Neural progenitor cell (in vitro differentiated cells): ENCODE measurements at regions not wholly inside any gene's neighbourhood (a gene's known extent, or its start where the extent isn't known, plus 50 kb on each side); places are given as distances from the start of the nearest gene placed in this dataset.

Experiments used
- DNase-seq: peaks from one replicate; pipeline ENCODE4 v3.0.0-alpha.2; 2016; ENCODE audit warnings: low spot score
- H2AFZ ChIP-seq: fragments of 200-600 bp; sonication (generic); replicated peaks from 2 replicates; pipeline ENCODE4 v1.6.1; 2016; ENCODE audit warnings: antibody characterized with exemption
- H3F3A ChIP-seq: fragments of 200-600 bp; sonication (generic); 2 replicates; pipeline ENCODE4 v1.6.1; 2016; ENCODE audit warnings: antibody characterized with exemption, low read depth
- H3K27ac ChIP-seq: fragments of 200-600 bp; sonication (generic); 2 replicates; pipeline ENCODE4 v1.5.1; 2016; ENCODE audit warnings: mild to moderate bottlenecking
- H3K27me3 ChIP-seq: fragments of 200-600 bp; sonication (generic); 2 replicates; pipeline ENCODE4 v1.6.1; 2016; ENCODE audit warnings: mild to moderate bottlenecking, moderate library complexity
- H3K36me3 ChIP-seq: fragments of 200-600 bp; sonication (generic); 2 replicates; pipeline ENCODE4 v1.5.1; 2016
- H3K4me1 ChIP-seq: fragments of 200-600 bp; sonication (generic); 2 replicates; pipeline ENCODE4 v1.6.1; 2016; ENCODE audit warnings: mixed run types
- H3K4me2 ChIP-seq: fragments of 200-600 bp; sonication (generic); 2 replicates; pipeline ENCODE4 v1.6.1; 2016
- H3K4me3 ChIP-seq: fragments of 200-600 bp; sonication (generic); 2 replicates; pipeline ENCODE4 v1.5.1; 2016
- H3K79me2 ChIP-seq: fragments of 200-600 bp; sonication (generic); 2 replicates; pipeline ENCODE4 v1.6.1; 2016; ENCODE audit warnings: low read depth
- H3K9ac ChIP-seq: fragments of 200-600 bp; sonication (generic); 2 replicates; pipeline ENCODE4 v1.6.1; 2016
- H3K9me3 ChIP-seq: fragments of 200-600 bp; sonication (generic); 2 replicates; pipeline ENCODE4 v1.5.1; 2016; ENCODE audit warnings: low read depth
- H4K20me1 ChIP-seq: fragments of 200-600 bp; sonication (generic); 2 replicates; pipeline ENCODE4 v1.6.1; 2016; ENCODE audit warnings: low read depth
- H3K27ac Mint-ChIP-seq: 3 replicates; pipeline ENCODE4 v1.8.0; 2021; ENCODE audit warnings: mixed read lengths
- H3K27me3 Mint-ChIP-seq: 2 replicates; pipeline ENCODE4 v1.8.0; 2022; ENCODE audit warnings: low read depth, mild to moderate bottlenecking, inconsistent platforms, moderate library complexity, mixed read lengths; ENCODE audit not compliant: insufficient read depth
- H3K36me3 Mint-ChIP-seq: 3 replicates; pipeline ENCODE4 v1.8.0; 2021; ENCODE audit warnings: mixed read lengths
- H3K4me1 Mint-ChIP-seq: 3 replicates; pipeline ENCODE4 v1.8.0; 2021; ENCODE audit warnings: mixed read lengths
- H3K4me3 Mint-ChIP-seq: 3 replicates; pipeline ENCODE4 v1.8.0; 2021; ENCODE audit warnings: mild to moderate bottlenecking, moderate library complexity, mixed read lengths
- H3K9me3 Mint-ChIP-seq: 3 replicates; pipeline ENCODE4 v1.8.0; 2020; ENCODE audit warnings: mixed read lengths
- CTCF ChIP-seq: fragments of 200-600 bp; sonication (generic); IDR thresholded peaks from 2 replicates; pipeline ENCODE4 v1.5.1; 2017; ENCODE audit warnings: antibody characterized with exemption, mild to moderate bottlenecking
- EZH2 ChIP-seq: fragments of 200-600 bp; sonication (generic); IDR thresholded peaks from 2 replicates; pipeline ENCODE4 v1.6.1; 2017; ENCODE audit warnings: antibody characterized with exemption, mild to moderate bottlenecking, moderate library complexity
- EZH2phosphoT487 ChIP-seq: fragments of 200-600 bp; sonication (generic); IDR thresholded peaks from 2 replicates; pipeline ENCODE4 v1.6.1; 2017; ENCODE audit warnings: antibody characterized with exemption

GRCh38 chr12:66859751-66860440 lies 181.0 kb upstream of the GRIP1 start:
- Histone ChIP-seq H3K4me2 (no peak overlapping the region), H3K27me3 (no peaks in the 10 kb centered on the region), H3K9ac (no peak overlapping the region), H3K79me2 (no peaks in the 10 kb centered on the region), H3K9me3 (no peaks in the 10 kb centered on the region), H3K4me1 (no peaks in the 10 kb centered on the region), H3K27ac (no peak overlapping the region), H3F3A (no peaks in the 10 kb centered on the region), H3K36me3 (no peaks in the 10 kb centered on the region), H3K4me3 (no peak overlapping the region), H2AFZ (no peak overlapping the region), H4K20me1 (peaks cover 9% of the 10 kb centered on the region)
- peaks cover 4% of the 10 kb centered on the region for H3K4me1 Mint-ChIP-seq
- TF ChIP-seq EZH2phosphoT487 (no peak), EZH2 (no peak), CTCF (no peak)
- H3K36me3 Mint-ChIP-seq = no peaks in the 10 kb centered on the region
- DNase-seq = no peak
- H3K4me3 Mint-ChIP-seq = no peak overlapping the region
- no peaks in the 10 kb centered on the region for H3K9me3 Mint-ChIP-seq
- H3K27me3 Mint-ChIP-seq = no peaks in the 10 kb centered on the region
- no peak overlapping the region for H3K27ac Mint-ChIP-seq

DNA sequence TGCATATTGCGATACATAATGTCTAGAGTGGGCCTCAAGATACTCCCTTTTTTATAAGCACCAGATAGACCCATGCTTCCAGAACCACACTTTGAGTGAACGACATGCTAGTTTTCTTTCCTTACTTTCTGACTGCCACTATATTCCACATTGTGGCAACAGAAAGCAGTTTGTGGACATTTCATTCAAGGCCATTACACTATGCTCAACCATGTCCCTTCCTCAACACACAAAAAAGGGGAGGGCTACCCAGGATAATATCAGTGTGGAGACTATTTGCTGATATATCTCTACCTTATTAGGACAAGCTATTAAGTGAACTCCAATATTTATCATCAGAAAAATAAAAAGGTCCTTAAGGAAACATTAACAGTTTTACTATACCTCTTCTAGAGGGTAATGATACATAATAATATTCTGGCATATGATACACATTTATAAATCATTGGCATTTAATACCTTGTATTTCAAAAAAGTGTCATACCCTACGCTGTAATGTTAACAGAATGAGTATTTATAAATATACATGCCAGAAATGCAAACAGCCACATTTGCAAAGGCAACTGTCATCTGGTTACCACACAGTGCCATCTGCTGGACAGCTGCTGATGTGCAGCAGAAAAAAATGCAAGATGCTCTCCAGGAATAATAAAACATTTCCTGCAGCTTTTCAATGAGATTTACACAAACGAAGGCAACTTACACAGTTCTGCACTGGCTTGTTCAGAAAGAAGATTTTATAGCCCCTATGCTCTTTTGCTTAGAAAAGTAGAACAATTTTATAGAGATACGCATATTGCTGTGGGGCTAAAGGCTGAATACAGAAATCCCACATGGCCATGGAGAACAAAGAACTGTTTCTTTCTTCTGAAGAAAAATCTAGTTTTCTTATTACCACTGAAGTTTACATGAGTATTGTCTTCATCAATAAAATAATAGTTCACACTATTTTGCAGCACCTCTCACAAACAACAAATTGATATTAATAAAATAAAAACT lies 182.2 kb upstream of the GRIP1 start:
- H3K27ac ChIP-seq = no peak overlapping the region
- Mint-ChIP-seq H3K4me3 (no peak overlapping the region), H3K9me3 (no peaks in the 10 kb centered on the region), H3K27me3 (no peaks in the 10 kb centered on the region), H3K36me3 (no peaks in the 10 kb centered on the region), H3K4me1 (peaks cover 4% of the 10 kb centered on the region), H3K27ac (no peak overlapping the region)
- DNase-seq = peak; percentile 60
- H3F3A ChIP-seq = no peaks in the 10 kb centered on the region
- no peaks in the 10 kb centered on the region for H3K4me1 ChIP-seq
- H3K9me3 ChIP-seq = no peaks in the 10 kb centered on the region
- no peak overlapping the region for H3K4me2 ChIP-seq
- H3K4me3 ChIP-seq = no peak overlapping the region
- no peak overlapping the region for H3K9ac ChIP-seq
- no peak for TF ChIP-seq EZH2
- TF ChIP-seq CTCF = peak; percentile 99
- H3K36me3 ChIP-seq = no peaks in the 10 kb centered on the region
- no peak overlapping the region for H2AFZ ChIP-seq
- peaks cover 9% of the 10 kb centered on the region for H4K20me1 ChIP-seq
- no peaks in the 10 kb centered on the region for H3K79me2 ChIP-seq
- H3K27me3 ChIP-seq = no peaks in the 10 kb centered on the region

GRCh38 chr12:66862356-66862985 lies 183.6 kb upstream of the GRIP1 start:
- Histone ChIP-seq H3K36me3 (no peaks in the 10 kb centered on the region), H4K20me1 (peaks cover 9% of the 10 kb centered on the region), H3K4me3 (no peak overlapping the region), H3K4me2 (no peak overlapping the region), H2AFZ (no peak overlapping the region), H3F3A (no peaks in the 10 kb centered on the region), H3K27ac (no peak overlapping the region), H3K79me2 (no peaks in the 10 kb centered on the region), H3K9me3 (no peaks in the 10 kb centered on the region), H3K9ac (no peak overlapping the region), H3K27me3 (no peaks in the 10 kb centered on the region), H3K4me1 (no peaks in the 10 kb centered on the region)
- TF ChIP-seq EZH2phosphoT487 (no peak), CTCF (no peak), EZH2 (no peak)
- no peak overlapping the region for H3K4me3 Mint-ChIP-seq
- peaks cover 4% of the 10 kb centered on the region for H3K4me1 Mint-ChIP-seq
- H3K27ac Mint-ChIP-seq = no peak overlapping the region
- no peaks in the 10 kb centered on the region for H3K36me3 Mint-ChIP-seq
- no peak for DNase-seq
- no peaks in the 10 kb centered on the region for H3K9me3 Mint-ChIP-seq
- H3K27me3 Mint-ChIP-seq = no peaks in the 10 kb centered on the region
